Stimulated activated CD8-positive, alpha-beta memory T cell treated with anti-CD3 and anti-CD28 coated beads, Interleukin-2, amount 100 ng/mL, for 48 hours (primary cell): ENCODE measurements at regions not wholly inside any gene's neighbourhood (a gene's known extent, or its start where the extent isn't known, plus 50 kb on each side); places are given as distances from the start of the nearest gene placed in this dataset.
A peak's percentile ranks its signal among the peaks of the same experiment; 100 is the strongest.

Experiments
- DNase-seq, 2 donors: peaks; one replicate each; pipeline ENCODE4 v3.0.0-alpha.2; 2020; ENCODE audit warnings: low read depth in 2 of 2

DNA sequence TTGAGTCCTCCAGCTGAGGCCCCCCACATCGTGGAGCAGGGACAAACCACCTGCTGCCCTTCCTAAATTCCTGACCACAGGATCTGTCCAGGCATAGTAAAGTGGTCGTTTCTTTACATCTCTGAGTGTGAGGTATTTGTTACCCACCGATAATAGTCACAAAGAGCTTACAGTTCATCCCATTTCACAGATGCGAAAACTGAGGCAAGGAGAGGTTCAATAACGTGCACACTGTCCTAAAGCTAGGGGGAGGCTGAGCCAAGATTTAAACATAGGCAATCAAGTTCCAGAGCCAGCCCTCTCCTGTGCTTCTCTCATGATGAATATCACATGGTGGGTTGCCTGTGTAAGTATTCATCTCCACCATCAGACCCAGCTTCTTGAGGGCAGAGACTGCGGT lies 135.4 kb downstream of the CCT6B start:
- no peak for DNase-seq

DNA sequence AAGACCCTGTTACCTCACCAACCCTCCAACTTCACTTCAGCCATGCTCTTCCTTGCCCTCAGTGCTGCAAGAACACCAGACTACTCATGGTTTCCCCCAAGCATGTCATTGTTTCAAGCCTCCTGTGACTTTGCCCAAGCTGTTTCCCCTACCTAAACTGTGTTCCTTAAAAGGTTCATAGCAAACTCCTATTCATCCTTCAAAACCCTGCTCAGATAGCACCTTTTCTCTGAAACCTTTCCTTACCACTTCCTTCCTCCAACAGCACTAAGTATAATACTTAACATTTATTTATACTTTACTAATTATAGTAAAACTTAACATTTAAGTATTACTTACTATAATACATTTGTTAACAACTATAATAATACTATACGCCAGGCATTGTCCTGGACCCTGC lies 136.2 kb downstream of the CCT6B start:
- DNase-seq = no peak

DNA sequence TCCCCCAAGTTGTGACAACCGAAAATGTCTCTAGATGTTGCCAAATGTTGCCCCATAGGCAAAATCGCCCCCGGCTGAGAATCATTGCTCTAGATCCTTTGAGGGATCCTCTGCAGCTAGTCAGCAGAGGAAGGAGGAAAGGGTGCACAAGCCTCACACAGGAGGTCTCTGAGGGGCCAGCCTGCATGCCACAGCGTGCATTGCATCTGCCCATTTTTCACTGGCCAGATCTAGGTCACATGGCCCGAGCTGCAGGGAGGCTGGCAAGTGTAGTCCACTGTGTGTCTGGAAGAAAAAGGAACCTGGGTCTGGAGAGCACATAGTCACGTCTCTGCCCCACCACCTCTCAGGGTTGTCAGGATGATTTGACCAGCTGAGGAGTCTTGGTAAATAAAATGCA lies 138.2 kb downstream of the CCT6B start:
- no peak for DNase-seq

DNA sequence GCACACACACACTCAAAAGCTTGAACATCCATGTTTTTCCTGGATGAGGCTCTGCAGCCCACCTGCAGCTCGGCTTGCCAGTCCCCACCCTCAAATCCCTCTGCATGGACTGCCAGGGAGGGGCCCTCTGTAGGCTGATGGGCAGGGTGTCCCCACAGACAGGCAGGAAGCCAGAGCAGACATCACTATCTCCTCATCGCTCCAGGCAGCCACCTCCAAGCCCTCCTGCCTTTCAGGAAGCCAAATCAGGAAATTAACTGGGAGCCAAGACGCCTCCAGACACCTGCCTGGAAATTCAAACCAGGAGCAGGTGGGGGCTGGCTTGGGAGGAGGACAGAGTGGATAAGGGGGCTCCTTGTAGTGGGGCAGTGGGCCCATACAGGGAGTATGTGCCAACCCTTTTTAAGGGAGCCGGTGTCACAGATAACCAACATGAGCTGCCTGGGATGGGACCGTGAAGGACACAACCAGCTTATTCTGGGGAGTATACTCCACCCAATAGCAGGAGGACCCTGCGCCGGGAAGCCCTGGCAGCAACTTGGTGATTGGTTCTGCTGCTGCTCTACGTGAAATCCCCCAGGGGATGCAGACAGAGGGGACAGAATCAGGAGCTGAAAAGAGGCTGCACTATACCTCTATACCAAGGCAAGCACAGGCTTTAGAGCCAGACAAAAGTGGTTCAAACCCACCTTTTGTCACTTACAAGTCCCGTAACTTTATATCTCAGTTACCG lies 139.1 kb downstream of the CCT6B start:
- no peak for DNase-seq

DNA sequence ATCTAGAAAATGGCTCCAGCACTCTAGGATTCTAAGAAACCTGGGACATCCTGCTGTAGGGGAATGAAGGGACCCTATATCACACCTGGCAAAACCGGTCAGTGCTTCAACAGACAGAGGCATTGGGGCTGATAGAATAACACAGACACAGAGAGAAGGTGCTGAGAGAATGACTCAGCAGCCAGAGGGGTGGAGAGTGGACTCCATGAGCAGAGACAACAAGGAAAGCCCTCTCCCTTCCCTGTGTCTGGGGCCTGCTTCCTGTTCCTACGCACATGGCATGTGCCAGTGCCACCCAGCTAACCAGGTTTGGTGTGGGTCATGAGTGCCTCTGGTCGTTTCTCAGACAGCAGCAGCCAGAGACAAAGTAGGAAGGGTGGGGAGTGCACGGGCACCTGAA lies 140.3 kb downstream of the CCT6B start:
- no peak for DNase-seq

GRCh38 chr17:34820248-34820801 lies 140.9 kb downstream of the CCT6B start:
- DNase-seq = no peak

- no peak for DNase-seq
Measured at GRCh38 chr17:34817252-34818035, 143.8 kb downstream of the CCT6B start.

GRCh38 chr17:34816848-34817247 lies 144.4 kb downstream of the CCT6B start:
- DNase-seq = no peak

DNA sequence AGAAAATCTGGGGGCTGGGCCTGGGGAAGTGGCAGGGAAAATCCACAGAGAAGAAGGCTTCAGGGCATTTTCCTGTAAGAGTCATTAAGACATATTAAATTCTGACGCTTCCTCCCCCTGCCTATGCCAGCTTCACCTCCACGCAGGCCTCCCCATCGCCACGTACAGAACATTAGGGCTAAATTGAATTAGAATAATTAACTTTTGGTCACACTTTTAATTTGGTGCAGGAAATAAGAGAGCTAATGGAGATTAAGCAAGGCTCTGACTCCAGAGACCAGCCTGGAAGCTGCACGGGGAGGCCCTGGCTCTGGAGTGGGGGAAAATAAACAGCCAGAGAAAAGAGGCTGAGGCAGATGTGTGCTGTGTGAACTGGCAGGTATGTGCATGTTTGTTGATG lies 148.0 kb downstream of the CCT6B start:
- no peak for DNase-seq

- DNase-seq = no peak
Measured at GRCh38 chr17:34811561-34811960, 149.7 kb downstream of the CCT6B start.

- no peak for DNase-seq
Measured at GRCh38 chr17:34800661-34801060, 160.6 kb downstream of the CCT6B start.

GRCh38 chr17:34799751-34800150 lies 161.5 kb downstream of the CCT6B start:
- no peak for DNase-seq

- DNase-seq = no peak
Measured at GRCh38 chr17:34798581-34798980, 162.7 kb downstream of the CCT6B start.

DNA sequence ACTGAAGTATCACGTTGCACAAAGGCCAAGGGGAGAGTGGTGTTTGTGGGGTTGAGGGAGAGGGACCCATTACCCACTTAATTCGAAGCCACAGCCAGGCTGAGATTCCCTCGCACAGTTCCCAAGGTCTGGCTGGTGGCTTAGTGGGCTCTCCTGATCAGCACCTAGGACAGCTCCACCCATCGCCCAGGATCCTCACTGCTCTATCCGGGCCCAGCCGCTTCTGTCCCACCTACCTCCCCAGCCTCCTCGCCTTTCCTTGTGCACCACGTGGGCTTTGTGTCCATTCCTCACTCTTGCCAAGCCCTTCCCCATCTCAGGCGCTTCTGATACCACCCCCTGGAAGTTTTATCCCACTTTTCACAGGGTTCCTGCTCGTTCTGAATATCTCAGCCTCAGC lies 163.5 kb downstream of the CCT6B start:
- peak in 1 of 2 donors; percentile 14 for DNase-seq

- DNase-seq = no peak
Measured at GRCh38 chr17:34793231-34793908, 167.9 kb downstream of the CCT6B start.

DNA sequence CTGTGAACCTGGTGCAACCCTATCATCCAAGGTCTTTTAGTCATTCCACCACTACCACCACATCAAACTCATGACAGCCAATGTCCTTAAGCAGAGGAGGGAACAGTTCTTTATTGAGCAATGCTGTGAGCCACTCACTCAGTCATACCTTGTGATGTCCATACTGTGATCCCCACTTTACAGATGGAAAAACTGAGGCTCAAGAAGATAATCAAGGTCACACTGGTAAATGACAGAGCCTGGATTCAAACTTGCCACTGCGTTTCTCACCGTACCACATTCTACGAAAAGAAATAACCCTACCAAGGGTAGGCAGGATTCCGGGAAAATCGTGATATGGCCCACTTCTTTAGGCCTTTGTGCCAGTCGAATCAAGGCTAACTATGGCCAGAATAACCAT lies 172.6 kb downstream of the CCT6B start:
- DNase-seq = no peak

DNA sequence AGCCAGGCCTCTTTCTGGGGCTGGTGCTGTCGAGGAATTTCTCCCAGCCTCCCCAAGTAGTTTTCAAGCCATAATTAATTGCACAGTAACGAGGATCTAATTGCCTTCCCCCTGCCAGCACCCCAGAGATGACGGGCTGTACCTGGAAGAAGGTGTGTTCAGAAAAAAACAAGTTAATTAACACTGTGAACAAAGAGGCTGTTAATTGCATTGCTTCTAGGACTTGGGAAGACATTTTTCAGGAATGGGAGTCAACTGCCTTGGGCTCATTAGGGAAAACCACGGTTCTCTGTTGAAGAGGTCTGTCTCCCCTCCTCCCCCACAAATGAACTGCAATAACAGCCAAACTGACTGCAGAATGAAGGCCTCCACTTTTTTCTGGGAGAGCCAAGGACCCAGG lies 176.7 kb downstream of the CCT6B start:
- DNase-seq = no peak

DNA sequence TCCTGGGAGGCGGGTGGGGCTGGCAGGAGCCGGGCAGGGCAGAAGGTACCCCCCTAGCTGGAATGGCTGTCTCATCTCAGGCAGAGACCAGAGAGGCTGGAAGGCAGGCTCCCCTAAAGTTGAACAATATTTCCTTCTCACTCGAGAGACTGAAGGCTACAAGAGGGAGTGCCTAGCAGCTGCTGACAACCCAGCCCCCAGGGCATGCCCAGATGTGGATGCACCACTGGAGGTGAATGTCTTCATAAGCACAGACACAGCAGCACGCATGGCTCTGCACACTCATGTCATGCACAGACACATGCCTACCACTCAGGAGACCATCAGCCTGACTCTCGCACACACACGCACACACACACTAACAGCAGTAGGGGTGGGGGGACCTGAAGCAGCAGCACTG lies 179.0 kb downstream of the CCT6B start:
- DNase-seq = no peak

- DNase-seq = no peak
Measured at GRCh38 chr17:34781571-34782108, 179.6 kb downstream of the CCT6B start.

- no peak for DNase-seq
Measured at GRCh38 chr17:34781071-34781470, 180.2 kb downstream of the CCT6B start.

- no peak for DNase-seq
Measured at GRCh38 chr17:34780438-34780837, 180.8 kb downstream of the CCT6B start.
